ENCODE measurements at regions not wholly inside any gene's neighbourhood (a gene's known extent, or its start where the extent isn't known, plus 50 kb on each side); places are given as distances from the start of the nearest gene placed in this dataset.

- TF ChIP-seq CTCF (IDR thresholded peaks at IDR 0.05) (no peak), POLR2A (IDR thresholded peaks at IDR 0.05) (no peak)
Measured at GRCh38 chr12:78799649-78800048, 64.9 kb upstream of the SYT1 start.

All from thyroid gland (tissue), 4 donors.